ENCODE measurements at regions not wholly inside any gene's neighbourhood (a gene's known extent, or its start where the extent isn't known, plus 50 kb on each side); places are given as distances from the start of the nearest gene placed in this dataset.

GRCh38 chr2:167599219-167599618 is 648.2 kb downstream of the STK39 start:
- TF ChIP-seq CTCF (IDR thresholded peaks at IDR 0.05) (no peak), POLR2AphosphoS5 (IDR thresholded peaks at IDR 0.05) (no peak)

Data from transverse colon (tissue), 4 donors.